Uterus (tissue), 2 donors: ENCODE measurements at regions not wholly inside any gene's neighbourhood (a gene's known extent, or its start where the extent isn't known, plus 50 kb on each side); places are given as distances from the start of the nearest gene placed in this dataset.

ENCODE experiments used
- CTCF ChIP-seq, 4 experiments: fragments of 200-600 bp in 2 of 4; fragments of 450-650 bp in 2 of 4; sonication (generic) in 2 of 4; IDR thresholded peaks; one replicate each; pipeline ENCODE4 v1.5.1; 2016 to 2019; ENCODE audit warnings: antibody characterized with exemption in 4 of 4, mild to moderate bottlenecking in 2 of 4, moderate library complexity in 1 of 4
- POLR2A ChIP-seq, 2 donors: fragments of 450-650 bp; IDR thresholded peaks; one replicate each; pipeline ENCODE4 v1.6.1; 2016; ENCODE audit warnings: antibody characterized with exemption in 2 of 2, mild to moderate bottlenecking in 1 of 2, moderate library complexity in 1 of 2

- no peak for TF ChIP-seq CTCF (IDR thresholded peaks at IDR 0.05)
- no peak for TF ChIP-seq POLR2A (IDR thresholded peaks at IDR 0.05)
Measured at GRCh38 chr10:88158526-88159122, 295.2 kb downstream of the PTEN start.
